ENCODE measurements at regions not wholly inside any gene's neighbourhood (a gene's known extent, or its start where the extent isn't known, plus 50 kb on each side); places are given as distances from the start of the nearest gene placed in this dataset.

- TF ChIP-seq CTCF (IDR thresholded peaks at IDR 0.05), result no peak
- no peak for TF ChIP-seq POLR2AphosphoS5 (IDR thresholded peaks at IDR 0.05)
- TF ChIP-seq POLR2A (IDR thresholded peaks at IDR 0.05), result no peak
Observed at GRCh38 chr9:74391816-74392215, 105.3 kb upstream of the RORB start.

Measured in stomach (tissue), 4 donors.